Suprapubic skin (tissue), 4 donors: ENCODE measurements at regions not wholly inside any gene's neighbourhood (a gene's known extent, or its start where the extent isn't known, plus 50 kb on each side); places are given as distances from the start of the nearest gene placed in this dataset.
"Not testable (repeated sequence)": the region's sequence is repeated elsewhere in the genome, so short reads cannot be mapped to it uniquely, and the experiment has no call there.

Source experiments
- DNase-seq, 2 donors: peaks; one replicate each; pipeline ENCODE4 v3.0.0-alpha.2; 2019; ENCODE audit warnings: low spot score in 2 of 2
- H3K27ac ChIP-seq: fragments of 200-600 bp; sonication (generic); one replicate; pipeline ENCODE4 v1.5.1; 2019
- H3K27me3 ChIP-seq: fragments of 200-600 bp; sonication (generic); one replicate; pipeline ENCODE4 v1.5.1; 2019
- H3K36me3 ChIP-seq: fragments of 200-600 bp; sonication (generic); one replicate; pipeline ENCODE4 v1.5.1; 2019
- H3K4me1 ChIP-seq: fragments of 200-600 bp; sonication (generic); one replicate; pipeline ENCODE4 v1.5.1; 2019
- H3K4me3 ChIP-seq: fragments of 200-600 bp; sonication (generic); one replicate; pipeline ENCODE4 v1.5.1; 2019; ENCODE audit warnings: mild to moderate bottlenecking
- H3K9me3 ChIP-seq: fragments of 200-600 bp; sonication (generic); one replicate; pipeline ENCODE4 v1.5.1; 2019
- CTCF ChIP-seq, 2 donors: fragments of 200-600 bp in 1 of 2; fragments of 450-650 bp in 1 of 2; sonication (generic) in 1 of 2; IDR thresholded peaks; one replicate each; pipeline ENCODE4 v1.5.1; 2016 to 2019; ENCODE audit warnings: antibody characterized with exemption in 2 of 2, mild to moderate bottlenecking in 1 of 2, moderate library complexity in 1 of 2
- EP300 ChIP-seq: sonication (generic); formaldehyde crosslinking; IDR thresholded peaks from one replicate; pipeline ENCODE4 v1.6.1; 2017; ENCODE audit warnings: antibody characterized with exemption
- POLR2A ChIP-seq, 2 donors: fragments of 450-650 bp; IDR thresholded peaks; one replicate each; pipeline ENCODE4 v1.6.1; 2017; ENCODE audit warnings: antibody characterized with exemption in 2 of 2, mild to moderate bottlenecking in 2 of 2, moderate library complexity in 2 of 2
- POLR2AphosphoS5 ChIP-seq, 3 donors: sonication (generic); formaldehyde crosslinking; IDR thresholded peaks; one replicate each; pipeline ENCODE4 v1.6.1; 2017; ENCODE audit warnings: antibody characterized with exemption in 3 of 3
- WGBS: methylation state at CpG from one replicate; pipeline ENCODE4 v1.1.5; 2018; 5-methylcytosine and 5-hydroxymethylcytosine counted together

- no peaks in the 10 kb centered on the region for H3K9me3 ChIP-seq
- DNase-seq = no peak
- H3K27ac ChIP-seq = no peak overlapping the region
- no peak overlapping the region for H3K4me3 ChIP-seq
- H3K27me3 ChIP-seq = no peaks in the 10 kb centered on the region
- no peaks in the 10 kb centered on the region for H3K4me1 ChIP-seq
- no peaks in the 10 kb centered on the region for H3K36me3 ChIP-seq
- no peak for TF ChIP-seq EP300
- no peak for TF ChIP-seq CTCF (IDR thresholded peaks at IDR 0.05)
- no peak for TF ChIP-seq POLR2AphosphoS5 (IDR thresholded peaks at IDR 0.05)
- no peak for TF ChIP-seq POLR2A (IDR thresholded peaks at IDR 0.05)
Observed at GRCh38 chr3:166606988-166607387, 769.8 kb upstream of the BCHE start.

- Histone ChIP-seq H3K4me1 (no peaks in the 10 kb centered on the region), H3K27me3 (no peaks in the 10 kb centered on the region), H3K27ac (no peak overlapping the region), H3K9me3 (no peaks in the 10 kb centered on the region), H3K4me3 (no peak overlapping the region), H3K36me3 (no peaks in the 10 kb centered on the region)
- 90% methylated on average over 1 of the region's 1 CpG for WGBS
- TF ChIP-seq CTCF (IDR thresholded peaks at IDR 0.05) = no peak
- no peak for TF ChIP-seq POLR2A (IDR thresholded peaks at IDR 0.05)
- no peak for TF ChIP-seq EP300
- TF ChIP-seq POLR2AphosphoS5 (IDR thresholded peaks at IDR 0.05) = no peak
- DNase-seq = no peak
Observed at GRCh38 chr3:166593776-166594175, 756.6 kb upstream of the BCHE start.

GRCh38 chr3:166582236-166582635, 745.0 kb upstream of the BCHE start:
- DNase-seq = no peak
- Histone ChIP-seq H3K4me1 (no peaks in the 10 kb centered on the region), H3K36me3 (no peaks in the 10 kb centered on the region), H3K27ac (no peak overlapping the region), H3K4me3 (no peak overlapping the region), H3K27me3 (no peaks in the 10 kb centered on the region), H3K9me3 (no peaks in the 10 kb centered on the region)
- WGBS = 92% methylated on average over 2 of the region's 2 CpGs
- TF ChIP-seq CTCF (IDR thresholded peaks at IDR 0.05) (no peak), POLR2A (IDR thresholded peaks at IDR 0.05) (no peak), EP300 (no peak), POLR2AphosphoS5 (IDR thresholded peaks at IDR 0.05) (no peak)

- H3K36me3 ChIP-seq = no peaks in the 10 kb centered on the region
- H3K9me3 ChIP-seq = no peaks in the 10 kb centered on the region
- no peaks in the 10 kb centered on the region for H3K27me3 ChIP-seq
- TF ChIP-seq POLR2AphosphoS5 (IDR thresholded peaks at IDR 0.05) (no peak), EP300 (no peak), POLR2A (IDR thresholded peaks at IDR 0.05) (no peak), CTCF (IDR thresholded peaks at IDR 0.05) (no peak)
- no peaks in the 10 kb centered on the region for H3K4me1 ChIP-seq
- no peak overlapping the region for H3K27ac ChIP-seq
- no peak overlapping the region for H3K4me3 ChIP-seq
- WGBS = 69% methylated on average over 6 of the region's 6 CpGs
- no peak for DNase-seq
Observed at GRCh38 chr3:166580561-166580960, 743.3 kb upstream of the BCHE start.

- WGBS = 73% methylated on average over 4 of the region's 4 CpGs
- no peak for DNase-seq
- no peaks in the 10 kb centered on the region for H3K36me3 ChIP-seq
- H3K27me3 ChIP-seq = no peaks in the 10 kb centered on the region
- no peaks in the 10 kb centered on the region for H3K9me3 ChIP-seq
- no peaks in the 10 kb centered on the region for H3K4me1 ChIP-seq
- TF ChIP-seq POLR2A (IDR thresholded peaks at IDR 0.05) = no peak
- no peak for TF ChIP-seq CTCF (IDR thresholded peaks at IDR 0.05)
- TF ChIP-seq POLR2AphosphoS5 (IDR thresholded peaks at IDR 0.05) = no peak
- TF ChIP-seq EP300 = no peak
- no peak overlapping the region for H3K4me3 ChIP-seq
- no peak overlapping the region for H3K27ac ChIP-seq
Observed at GRCh38 chr3:166575161-166575560, 737.9 kb upstream of the BCHE start.

GRCh38 chr3:166571686-166572085, 734.5 kb upstream of the BCHE start:
- DNase-seq, H3K9me3 ChIP-seq, H3K36me3 ChIP-seq, H3K27me3 ChIP-seq, H3K4me3 ChIP-seq, H3K27ac ChIP-seq, H3K4me1 ChIP-seq: not testable (repeated sequence)
- WGBS = 83% methylated on average over 4 of the region's 4 CpGs
